ENCODE measurements at regions not wholly inside any gene's neighbourhood (a gene's known extent, or its start where the extent isn't known, plus 50 kb on each side); places are given as distances from the start of the nearest gene placed in this dataset.
"Not testable (repeated sequence)": the region's sequence is repeated elsewhere in the genome, so short reads cannot be mapped to it uniquely, and the experiment has no call there.

- no peaks in the 10 kb centered on the region for H3K27me3 ChIP-seq (ENCODE audit: insufficient read depth, low read length)
- no peak overlapping the region for H2AFZ ChIP-seq (ENCODE audit: low read depth, low read length)
- H3K4me3 ChIP-seq (ENCODE audit: low read length): no peak overlapping the region
These were observed 636.9 kb downstream of the TMEM121 start for GRCh38 chr14:106163316-106163715.

GRCh38 chr14:106163812-106164211 lies 637.4 kb downstream of the TMEM121 start:
- H3K36me3 ChIP-seq (ENCODE audit: insufficient read depth, low read length); H3K4me1 ChIP-seq (ENCODE audit: insufficient read depth, low read length); H3K4me3 ChIP-seq (ENCODE audit: low read length); H3K27me3 ChIP-seq (ENCODE audit: insufficient read depth, low read length); H3K9me3 ChIP-seq (ENCODE audit: low read length); H2AFZ ChIP-seq (ENCODE audit: low read depth, low read length): not testable (repeated sequence)

More at GRCh38 chr14:106163316-106163715, 636.9 kb downstream of the TMEM121 start:
- Histone ChIP-seq H3K36me3 (ENCODE audit: insufficient read depth, low read length) (no peaks in the 10 kb centered on the region), H3K4me1 (ENCODE audit: insufficient read depth, low read length) (no peaks in the 10 kb centered on the region), H3K9me3 (ENCODE audit: low read length) (no peaks in the 10 kb centered on the region)

- H3K4me1 ChIP-seq (ENCODE audit: insufficient read depth, low read length): no peaks in the 10 kb centered on the region
- no peaks in the 10 kb centered on the region for H3K36me3 ChIP-seq (ENCODE audit: insufficient read depth, low read length)
- no peak overlapping the region for H2AFZ ChIP-seq (ENCODE audit: low read depth, low read length)
- no peaks in the 10 kb centered on the region for H3K9me3 ChIP-seq (ENCODE audit: low read length)
- no peak overlapping the region for H3K4me3 ChIP-seq (ENCODE audit: low read length)
- no peaks in the 10 kb centered on the region for H3K27me3 ChIP-seq (ENCODE audit: insufficient read depth, low read length)
These were observed 639.8 kb downstream of the TMEM121 start for GRCh38 chr14:106166232-106166631.

- H3K9me3 ChIP-seq (ENCODE audit: low read length): no peaks in the 10 kb centered on the region
- H3K4me3 ChIP-seq (ENCODE audit: low read length): no peak overlapping the region
- no peak overlapping the region for H2AFZ ChIP-seq (ENCODE audit: low read depth, low read length)
- no peaks in the 10 kb centered on the region for H3K4me1 ChIP-seq (ENCODE audit: insufficient read depth, low read length)
- no peaks in the 10 kb centered on the region for H3K36me3 ChIP-seq (ENCODE audit: insufficient read depth, low read length)
- H3K27me3 ChIP-seq (ENCODE audit: insufficient read depth, low read length): no peaks in the 10 kb centered on the region
These were observed 640.3 kb downstream of the TMEM121 start for GRCh38 chr14:106166650-106167204.

- H3K4me3 ChIP-seq (ENCODE audit: low read length); H3K36me3 ChIP-seq (ENCODE audit: insufficient read depth, low read length); H3K9me3 ChIP-seq (ENCODE audit: low read length); H2AFZ ChIP-seq (ENCODE audit: low read depth, low read length); H3K27me3 ChIP-seq (ENCODE audit: insufficient read depth, low read length); H3K4me1 ChIP-seq (ENCODE audit: insufficient read depth, low read length): not testable (repeated sequence)
These were observed 643.8 kb downstream of the TMEM121 start for GRCh38 chr14:106170163-106170658.

GRCh38 chr14:106174206-106174605 lies 647.8 kb downstream of the TMEM121 start:
- no peaks in the 10 kb centered on the region for H3K36me3 ChIP-seq (ENCODE audit: insufficient read depth, low read length)
- H3K9me3 ChIP-seq (ENCODE audit: low read length): no peaks in the 10 kb centered on the region
- H3K4me3 ChIP-seq (ENCODE audit: low read length): no peak overlapping the region
- H2AFZ ChIP-seq (ENCODE audit: low read depth, low read length): no peak overlapping the region
- H3K27me3 ChIP-seq (ENCODE audit: insufficient read depth, low read length): no peaks in the 10 kb centered on the region
- no peaks in the 10 kb centered on the region for H3K4me1 ChIP-seq (ENCODE audit: insufficient read depth, low read length)

- H3K36me3 ChIP-seq (ENCODE audit: insufficient read depth, low read length); H3K4me3 ChIP-seq (ENCODE audit: low read length); H2AFZ ChIP-seq (ENCODE audit: low read depth, low read length); H3K27me3 ChIP-seq (ENCODE audit: insufficient read depth, low read length); H3K4me1 ChIP-seq (ENCODE audit: insufficient read depth, low read length); H3K9me3 ChIP-seq (ENCODE audit: low read length): not testable (repeated sequence)
These were observed 651.2 kb downstream of the TMEM121 start for GRCh38 chr14:106177266-106178246.

GRCh38 chr14:106179761-106180160 lies 653.4 kb downstream of the TMEM121 start:
- H3K4me1 ChIP-seq (ENCODE audit: insufficient read depth, low read length): no peaks in the 10 kb centered on the region
- no peaks in the 10 kb centered on the region for H3K36me3 ChIP-seq (ENCODE audit: insufficient read depth, low read length)
- H3K27me3 ChIP-seq (ENCODE audit: insufficient read depth, low read length): peaks cover 3% of the 10 kb centered on the region
- no peak overlapping the region for H2AFZ ChIP-seq (ENCODE audit: low read depth, low read length)
- no peaks in the 10 kb centered on the region for H3K9me3 ChIP-seq (ENCODE audit: low read length)
- no peak overlapping the region for H3K4me3 ChIP-seq (ENCODE audit: low read length)

- H3K36me3 ChIP-seq (ENCODE audit: insufficient read depth, low read length); H3K27me3 ChIP-seq (ENCODE audit: insufficient read depth, low read length); H2AFZ ChIP-seq (ENCODE audit: low read depth, low read length); H3K9me3 ChIP-seq (ENCODE audit: low read length); H3K4me3 ChIP-seq (ENCODE audit: low read length); H3K4me1 ChIP-seq (ENCODE audit: insufficient read depth, low read length): not testable (repeated sequence)
These were observed 658.4 kb downstream of the TMEM121 start for GRCh38 chr14:106184771-106185170.

- not testable (repeated sequence) for H3K36me3 ChIP-seq (ENCODE audit: insufficient read depth, low read length); H2AFZ ChIP-seq (ENCODE audit: low read depth, low read length); H3K4me3 ChIP-seq (ENCODE audit: low read length); H3K27me3 ChIP-seq (ENCODE audit: insufficient read depth, low read length); H3K9me3 ChIP-seq (ENCODE audit: low read length); H3K4me1 ChIP-seq (ENCODE audit: insufficient read depth, low read length)
These were observed 658.9 kb downstream of the TMEM121 start for GRCh38 chr14:106185174-106185836.

GRCh38 chr14:106185837-106186233 lies 659.5 kb downstream of the TMEM121 start:
- Histone ChIP-seq H3K36me3 (ENCODE audit: insufficient read depth, low read length) (no peaks in the 10 kb centered on the region), H2AFZ (ENCODE audit: low read depth, low read length) (no peak overlapping the region), H3K9me3 (ENCODE audit: low read length) (no peaks in the 10 kb centered on the region), H3K4me3 (ENCODE audit: low read length) (no peak overlapping the region), H3K4me1 (ENCODE audit: insufficient read depth, low read length) (no peaks in the 10 kb centered on the region), H3K27me3 (ENCODE audit: insufficient read depth, low read length) (peaks cover 3% of the 10 kb centered on the region)

GRCh38 chr14:106187216-106187615 lies 660.8 kb downstream of the TMEM121 start:
- H3K4me3 ChIP-seq (ENCODE audit: low read length): no peak overlapping the region
- H3K9me3 ChIP-seq (ENCODE audit: low read length): no peaks in the 10 kb centered on the region
- H2AFZ ChIP-seq (ENCODE audit: low read depth, low read length): no peak overlapping the region
- H3K36me3 ChIP-seq (ENCODE audit: insufficient read depth, low read length): no peaks in the 10 kb centered on the region
- no peaks in the 10 kb centered on the region for H3K27me3 ChIP-seq (ENCODE audit: insufficient read depth, low read length)
- H3K4me1 ChIP-seq (ENCODE audit: insufficient read depth, low read length): no peaks in the 10 kb centered on the region

GRCh38 chr14:106192701-106193100 lies 666.3 kb downstream of the TMEM121 start:
- H3K27me3 ChIP-seq (ENCODE audit: insufficient read depth, low read length); H3K9me3 ChIP-seq (ENCODE audit: low read length); H3K36me3 ChIP-seq (ENCODE audit: insufficient read depth, low read length); H2AFZ ChIP-seq (ENCODE audit: low read depth, low read length); H3K4me1 ChIP-seq (ENCODE audit: insufficient read depth, low read length); H3K4me3 ChIP-seq (ENCODE audit: low read length): not testable (repeated sequence)

Measured in neuron (in vitro differentiated cells).